H9 (cell line): ENCODE measurements at regions not wholly inside any gene's neighbourhood (a gene's known extent, or its start where the extent isn't known, plus 50 kb on each side); places are given as distances from the start of the nearest gene placed in this dataset.

ENCODE experiments used
- DNase-seq: peaks from one replicate; pipeline ENCODE4 v3.0.0-alpha.2; 2017
- H2AFZ ChIP-seq: one replicate; pipeline ENCODE4 v1.6.1; 2013; ENCODE audit warnings: mild to moderate bottlenecking, low read length, control low read depth, moderate library complexity
- H2AK5ac ChIP-seq: 2 replicates; pipeline ENCODE4 v1.6.1; 2013; ENCODE audit warnings: low read length, control low read depth, mixed read lengths; ENCODE audit not compliant: insufficient read length
- H2BK120ac ChIP-seq: one replicate; pipeline ENCODE4 v1.6.1; 2013; ENCODE audit warnings: low read depth, mild to moderate bottlenecking, low read length, control low read depth, inconsistent platforms; ENCODE audit not compliant: poor library complexity, severe bottlenecking
- H2BK12ac ChIP-seq: 2 replicates; pipeline ENCODE4 v1.6.1; 2013; ENCODE audit warnings: low read length, control low read depth, mixed read lengths, low read depth; ENCODE audit not compliant: insufficient read length
- H2BK15ac ChIP-seq: 2 replicates; pipeline ENCODE4 v1.6.1; 2013; ENCODE audit warnings: low read depth, low read length, control low read depth
- H2BK20ac ChIP-seq: one replicate; pipeline ENCODE4 v1.6.1; 2013; ENCODE audit warnings: low read depth, mild to moderate bottlenecking, low read length, control low read depth, inconsistent platforms; ENCODE audit not compliant: poor library complexity, severe bottlenecking
- H2BK5ac ChIP-seq: 2 replicates; pipeline ENCODE4 v1.6.1; 2013; ENCODE audit warnings: low read length, control low read depth, mixed read lengths; ENCODE audit not compliant: insufficient read length
- H3K14ac ChIP-seq: 2 replicates; pipeline ENCODE4 v1.6.1; 2013; ENCODE audit warnings: low read length, control low read depth; ENCODE audit not compliant: insufficient read depth
- H3K18ac ChIP-seq: 2 replicates; pipeline ENCODE4 v1.6.1; 2013; ENCODE audit warnings: low read depth, mild to moderate bottlenecking, mixed read lengths, low read length, control low read depth; ENCODE audit not compliant: insufficient read length
- H3K23ac ChIP-seq: 2 replicates; pipeline ENCODE4 v1.6.1; 2013; ENCODE audit warnings: low read length, control low read depth, mixed read lengths, low read depth; ENCODE audit not compliant: insufficient read length
- H3K23me2 ChIP-seq: 2 replicates; pipeline ENCODE4 v1.6.1; 2013; ENCODE audit warnings: low read depth, mild to moderate bottlenecking, mixed read lengths, low read length, control low read depth; ENCODE audit not compliant: insufficient read length, poor library complexity, severe bottlenecking
- H3K27ac ChIP-seq: 2 replicates; pipeline ENCODE4 v1.5.1; 2013; ENCODE audit warnings: low read length, control low read depth, mixed read lengths, low read depth; ENCODE audit not compliant: insufficient read length
- H3K27me3 ChIP-seq: 2 replicates; pipeline ENCODE4 v1.6.1; 2013; ENCODE audit warnings: low read length, control low read depth, inconsistent platforms; ENCODE audit not compliant: insufficient read depth
- H3K4ac ChIP-seq: 2 replicates; pipeline ENCODE4 v1.6.1; 2013; ENCODE audit warnings: low read depth, mild to moderate bottlenecking, control low read depth, inconsistent platforms, low read length, moderate library complexity
- H3K4me1 ChIP-seq: 2 replicates; pipeline ENCODE4 v1.6.1; 2013; ENCODE audit warnings: low read length, control low read depth, inconsistent platforms; ENCODE audit not compliant: insufficient read depth
- H3K4me2 ChIP-seq: 2 replicates; pipeline ENCODE4 v1.6.1; 2013; ENCODE audit warnings: low read length, control low read depth, mixed read lengths; ENCODE audit not compliant: insufficient read length, insufficient read depth
- H3K56ac ChIP-seq: 2 replicates; pipeline ENCODE4 v1.6.1; 2013; ENCODE audit warnings: low read depth, mild to moderate bottlenecking, mixed read lengths, low read length, control low read depth; ENCODE audit not compliant: insufficient read length
- H3K79me1 ChIP-seq: 2 replicates; pipeline ENCODE4 v1.6.1; 2013; ENCODE audit warnings: low read depth, mild to moderate bottlenecking, moderate library complexity, low read length, control low read depth, inconsistent platforms; ENCODE audit not compliant: insufficient read depth, poor library complexity, severe bottlenecking
- H3K79me2 ChIP-seq: 2 replicates; pipeline ENCODE4 v1.6.1; 2013; ENCODE audit warnings: low read length, control low read depth, inconsistent platforms; ENCODE audit not compliant: insufficient read depth
- H3K9ac ChIP-seq: 2 replicates; pipeline ENCODE4 v1.6.1; 2013; ENCODE audit warnings: low read length, control low read depth, mixed read lengths; ENCODE audit not compliant: insufficient read length; ENCODE audit errors: extremely low read depth
- H3K9me3 ChIP-seq: one replicate; pipeline ENCODE4 v1.6.1; 2013; ENCODE audit warnings: low read depth, low read length, inconsistent platforms; ENCODE audit not compliant: control insufficient read depth
- H3T11ph ChIP-seq: one replicate; pipeline ENCODE4 v1.6.1; 2013; ENCODE audit warnings: mild to moderate bottlenecking, low read length, control low read depth, inconsistent platforms
- H4K20me1 ChIP-seq: one replicate; pipeline ENCODE4 v1.6.1; 2013; ENCODE audit not compliant: control insufficient read depth, insufficient read length, insufficient read depth
- H4K5ac ChIP-seq: 2 replicates; pipeline ENCODE4 v1.6.1; 2013; ENCODE audit warnings: low read depth, mild to moderate bottlenecking, mixed read lengths, low read length, control low read depth; ENCODE audit not compliant: insufficient read length
- H4K8ac ChIP-seq: replicated peaks from 2 replicates; pipeline ENCODE4 v1.6.1; 2013; ENCODE audit warnings: low read length, control low read depth, mixed read lengths, low read depth; ENCODE audit not compliant: insufficient read length
- H4K91ac ChIP-seq: 2 replicates; pipeline ENCODE4 v1.6.1; 2013; ENCODE audit warnings: low read depth, mild to moderate bottlenecking, moderate library complexity, mixed read lengths, low read length, control low read depth; ENCODE audit not compliant: insufficient read length
- H3K27ac Mint-ChIP-seq, 3 experiments: 2 replicates in 2 of 3; 3 replicates in 1 of 3; pipeline ENCODE4 v1.8.0; 2020 to 2021; ENCODE audit warnings: mixed read lengths in 3 of 3, mild to moderate bottlenecking in 1 of 3, moderate library complexity in 1 of 3
- H3K27me3 Mint-ChIP-seq: 2 replicates; pipeline ENCODE4 v1.8.0; 2021; ENCODE audit warnings: low read depth, mild to moderate bottlenecking, moderate library complexity, mixed read lengths
- H3K36me3 Mint-ChIP-seq, 3 experiments: 2 replicates in 2 of 3; 3 replicates in 1 of 3; pipeline ENCODE4 v1.8.0; 2020 to 2021; ENCODE audit warnings: low read depth in 3 of 3, mixed read lengths in 3 of 3; ENCODE audit not compliant: insufficient read depth in 1 of 3
- H3K4me1 Mint-ChIP-seq, 2 experiments: 2 replicates each; pipeline ENCODE4 v1.8.0; 2020; ENCODE audit warnings: mixed read lengths in 2 of 2
- H3K4me3 Mint-ChIP-seq, 2 experiments: 2 replicates in 1 of 2; 3 replicates in 1 of 2; pipeline ENCODE4 v1.8.0; 2020 to 2021; ENCODE audit warnings: mild to moderate bottlenecking in 2 of 2, mixed read lengths in 2 of 2, moderate library complexity in 1 of 2
- H3K9me3 Mint-ChIP-seq, 2 experiments: 2 replicates in 1 of 2; 3 replicates in 1 of 2; pipeline ENCODE4 v1.8.0; 2020; ENCODE audit warnings: mild to moderate bottlenecking in 2 of 2, mixed read lengths in 2 of 2, moderate library complexity in 1 of 2
- CTCF ChIP-seq: fragments of 200-600 bp; sonication (generic); conservative IDR thresholded peaks from 3 replicates; pipeline ENCODE4 v1.8.0; 2021; ENCODE audit warnings: antibody characterized with exemption, mild to moderate bottlenecking

- no peak for DNase-seq
- no peak overlapping the region for H2AK5ac ChIP-seq
- H3K27me3 Mint-ChIP-seq: no peaks in the 10 kb centered on the region
Observed at GRCh38 chr1:83012950-83013349, 986.0 kb downstream of the TTLL7 start.

More at GRCh38 chr1:83012950-83013349, 986.0 kb downstream of the TTLL7 start:
- no peak overlapping the region for H2BK120ac ChIP-seq
- no peak overlapping the region for H2AFZ ChIP-seq
- no peak overlapping the region for H4K91ac ChIP-seq
- no peak overlapping the region for H2BK5ac ChIP-seq
- H3K14ac ChIP-seq: no peak overlapping the region
- no peaks in the 10 kb centered on the region for H3K23me2 ChIP-seq
- no peaks in the 10 kb centered on the region for H3K9me3 ChIP-seq
- no peak for TF ChIP-seq CTCF
- Mint-ChIP-seq H3K9me3 (peaks cover 0 to 2% of the 10 kb centered on the region in 2 experiments; a peak in 1 of 5 replicates), H3K4me3 (no peak overlapping the region), H3K4me1 (peaks cover 15 to 19% of the 10 kb centered on the region in 2 experiments), H3K27ac (no peak overlapping the region), H3K36me3 (peaks cover 0 to 6% (median 5%) of the 10 kb centered on the region in 3 experiments; a peak in 3 of 7 replicates)
- no peaks in the 10 kb centered on the region for H3K79me2 ChIP-seq
- no peaks in the 10 kb centered on the region for H3K27me3 ChIP-seq
- H2BK15ac ChIP-seq: no peak overlapping the region
- no peak overlapping the region for H3K56ac ChIP-seq
- H3K4me2 ChIP-seq: no peak overlapping the region
- no peak overlapping the region for H4K5ac ChIP-seq
- H3K9ac ChIP-seq: no peak overlapping the region
- no peak overlapping the region for H3K27ac ChIP-seq
- H2BK20ac ChIP-seq: no peak overlapping the region
- H4K8ac ChIP-seq: no peak overlapping the region
- no peak overlapping the region for H3K18ac ChIP-seq
- no peaks in the 10 kb centered on the region for H3K79me1 ChIP-seq
- H4K20me1 ChIP-seq: no peaks in the 10 kb centered on the region
- H3T11ph ChIP-seq: no peak overlapping the region
- H3K23ac ChIP-seq: no peak overlapping the region
- H3K4ac ChIP-seq: no peak overlapping the region
- H3K4me1 ChIP-seq: peaks cover 4% of the 10 kb centered on the region; the same call in 1 of the 2 replicates
- no peak overlapping the region for H2BK12ac ChIP-seq
